ENCODE measurements at regions not wholly inside any gene's neighbourhood (a gene's known extent, or its start where the extent isn't known, plus 50 kb on each side); places are given as distances from the start of the nearest gene placed in this dataset.

GRCh38 chr10:78618050-78618449 lies 450.7 kb upstream of the ZMIZ1 start:
- H3K27ac Mint-ChIP-seq, result no peak overlapping the region
- CTCF ChIA-PET, result interaction anchor here (0.7 to 1.2 kb wide), 2 partner anchors 23 to 48 kb away, joined by 3 read pairs; no protein-coding TSS in a partner anchor

GRCh38 chr10:78619115-78619851 lies 449.5 kb upstream of the ZMIZ1 start:
- intact Hi-C loops (cut with DNase I, micrococcal nuclease), result no loop called here
- H3K27ac Mint-ChIP-seq, result no peak overlapping the region
- CTCF ChIA-PET, result no interaction called here
- H3K9me3 Mint-ChIP-seq (ENCODE audit: low read depth), result no peaks in the 10 kb centered on the region
- no peaks in the 10 kb centered on the region for H3K36me3 Mint-ChIP-seq (ENCODE audit: low read depth)
- peaks cover 12% of the 10 kb centered on the region for H3K27me3 Mint-ChIP-seq
- H3K4me3 Mint-ChIP-seq, result no peak overlapping the region
- ATAC-seq (no peak), DNase-seq (no peak)
- peaks cover 3% of the 10 kb centered on the region for H3K4me1 Mint-ChIP-seq
- POLR2A ChIA-PET, result no interaction called here

More at GRCh38 chr10:78618050-78618449, 450.7 kb upstream of the ZMIZ1 start:
- Mint-ChIP-seq H3K9me3 (ENCODE audit: low read depth) (no peaks in the 10 kb centered on the region), H3K36me3 (ENCODE audit: low read depth) (no peaks in the 10 kb centered on the region), H3K4me3 (no peak overlapping the region), H3K4me1 (no peaks in the 10 kb centered on the region), H3K27me3 (peaks cover 12% of the 10 kb centered on the region)
- POLR2A ChIA-PET, result no interaction called here
- DNase-seq (no peak), ATAC-seq (no peak)
- intact Hi-C loops (cut with DNase I, micrococcal nuclease), result no loop called here

- no peak overlapping the region for H3K27ac Mint-ChIP-seq
- ATAC-seq (no peak), DNase-seq (no peak)
- intact Hi-C loops (cut with DNase I, micrococcal nuclease), result no loop called here
- H3K4me3 Mint-ChIP-seq, result no peak overlapping the region
- no peaks in the 10 kb centered on the region for H3K9me3 Mint-ChIP-seq (ENCODE audit: low read depth)
- H3K36me3 Mint-ChIP-seq (ENCODE audit: low read depth), result no peaks in the 10 kb centered on the region
- CTCF ChIA-PET, result no interaction called here
- H3K27me3 Mint-ChIP-seq, result peaks cover 12% of the 10 kb centered on the region
- POLR2A ChIA-PET, result no interaction called here
- peaks cover 4% of the 10 kb centered on the region for H3K4me1 Mint-ChIP-seq
Measured at GRCh38 chr10:78619896-78620295, 448.9 kb upstream of the ZMIZ1 start.

- intact Hi-C loops (cut with DNase I, micrococcal nuclease), result no loop called here
- Mint-ChIP-seq H3K27me3 (peaks cover 7% of the 10 kb centered on the region), H3K4me1 (peaks cover 4% of the 10 kb centered on the region), H3K27ac (no peak overlapping the region), H3K4me3 (no peak overlapping the region), H3K9me3 (ENCODE audit: low read depth) (no peaks in the 10 kb centered on the region), H3K36me3 (ENCODE audit: low read depth) (no peaks in the 10 kb centered on the region)
- ChIA-PET POLR2A (no interaction called here), CTCF (interaction anchor here (0.9 kb wide), 1 partner anchor 37 kb away, joined by 3 read pairs; no protein-coding TSS in a partner anchor)
- DNase-seq (no peak), ATAC-seq (no peak)
Measured at GRCh38 chr10:78620985-78621799, 447.6 kb upstream of the ZMIZ1 start.

GRCh38 chr10:78623578-78624215 lies 445.1 kb upstream of the ZMIZ1 start:
- ChIA-PET POLR2A (interaction anchor here (0.9 kb wide), 1 partner anchor 663 kb away, joined by 4 read pairs; no protein-coding TSS in a partner anchor), CTCF (no interaction called here)
- Mint-ChIP-seq H3K4me3 (no peak overlapping the region), H3K27me3 (peaks cover 2% of the 10 kb centered on the region), H3K27ac (no peak overlapping the region), H3K9me3 (ENCODE audit: low read depth) (no peaks in the 10 kb centered on the region), H3K36me3 (ENCODE audit: low read depth) (no peaks in the 10 kb centered on the region), H3K4me1 (peaks cover 4% of the 10 kb centered on the region)
- DNase-seq, result peak; percentile 29
- intact Hi-C loops (cut with DNase I, micrococcal nuclease), result no loop called here
- peak; percentile 95 for ATAC-seq

GRCh38 chr10:78624791-78625190 lies 444.0 kb upstream of the ZMIZ1 start:
- ChIA-PET POLR2A (no interaction called here), CTCF (interaction anchor here (0.7 kb wide), 1 partner anchor 40 kb away, joined by 3 read pairs; no protein-coding TSS in a partner anchor)
- ATAC-seq (no peak), DNase-seq (no peak)
- Mint-ChIP-seq H3K4me1 (peaks cover 4% of the 10 kb centered on the region), H3K4me3 (no peak overlapping the region), H3K36me3 (ENCODE audit: low read depth) (no peaks in the 10 kb centered on the region), H3K27me3 (peaks cover 2% of the 10 kb centered on the region), H3K27ac (no peak overlapping the region), H3K9me3 (ENCODE audit: low read depth) (no peaks in the 10 kb centered on the region)
- intact Hi-C loops (cut with DNase I, micrococcal nuclease), result no loop called here

GRCh38 chr10:78626471-78626870 lies 442.3 kb upstream of the ZMIZ1 start:
- Mint-ChIP-seq H3K27ac (no peak overlapping the region), H3K4me1 (peaks cover 9% of the 10 kb centered on the region), H3K4me3 (no peak overlapping the region), H3K27me3 (peaks cover 2% of the 10 kb centered on the region), H3K9me3 (ENCODE audit: low read depth) (no peaks in the 10 kb centered on the region), H3K36me3 (ENCODE audit: low read depth) (no peaks in the 10 kb centered on the region)
- DNase-seq (no peak), ATAC-seq (no peak)
- ChIA-PET POLR2A (no interaction called here), CTCF (interaction anchor here (0.6 kb wide), 1 partner anchor 131 kb away, joined by 3 read pairs; no protein-coding TSS in a partner anchor)
- intact Hi-C loops (cut with DNase I, micrococcal nuclease), result no loop called here

GRCh38 chr10:78627254-78627795 lies 441.4 kb upstream of the ZMIZ1 start:
- CTCF ChIA-PET, result no interaction called here
- intact Hi-C loops (cut with DNase I, micrococcal nuclease), result no loop called here

GRCh38 chr10:78628976-78629375 lies 439.8 kb upstream of the ZMIZ1 start:
- no peak for DNase-seq
- peaks cover 9% of the 10 kb centered on the region for H3K4me1 Mint-ChIP-seq
- no peak overlapping the region for H3K4me3 Mint-ChIP-seq
- ChIA-PET POLR2A (no interaction called here), CTCF (interaction anchor here (0.7 kb wide), 1 partner anchor 86 kb away, joined by 3 read pairs; no protein-coding TSS in a partner anchor)
- H3K27ac Mint-ChIP-seq, result no peak overlapping the region
- H3K27me3 Mint-ChIP-seq, result no peaks in the 10 kb centered on the region
- ATAC-seq, result no peak
- H3K9me3 Mint-ChIP-seq (ENCODE audit: low read depth), result no peaks in the 10 kb centered on the region
- H3K36me3 Mint-ChIP-seq (ENCODE audit: low read depth), result no peaks in the 10 kb centered on the region
- intact Hi-C loops (cut with DNase I, micrococcal nuclease), result no loop called here

More at GRCh38 chr10:78627254-78627795, 441.4 kb upstream of the ZMIZ1 start:
- no peaks in the 10 kb centered on the region for H3K36me3 Mint-ChIP-seq (ENCODE audit: low read depth)
- ATAC-seq (no peak), DNase-seq (no peak)
- H3K27ac Mint-ChIP-seq, result no peak overlapping the region
- no peak overlapping the region for H3K4me3 Mint-ChIP-seq
- H3K9me3 Mint-ChIP-seq (ENCODE audit: low read depth), result no peaks in the 10 kb centered on the region
- POLR2A ChIA-PET, result no interaction called here
- H3K27me3 Mint-ChIP-seq, result peaks cover 2% of the 10 kb centered on the region
- peaks cover 9% of the 10 kb centered on the region for H3K4me1 Mint-ChIP-seq

- DNase-seq (no peak), ATAC-seq (no peak)
- Mint-ChIP-seq H3K36me3 (ENCODE audit: low read depth) (no peaks in the 10 kb centered on the region), H3K4me1 (peaks cover 6% of the 10 kb centered on the region), H3K9me3 (ENCODE audit: low read depth) (no peaks in the 10 kb centered on the region), H3K27me3 (peaks cover 4% of the 10 kb centered on the region), H3K27ac (no peak overlapping the region), H3K4me3 (no peak overlapping the region)
- ChIA-PET CTCF (interaction anchor here (0.7 kb wide), 1 partner anchor 87 kb away, joined by 3 read pairs; no protein-coding TSS in a partner anchor), POLR2A (no interaction called here)
- intact Hi-C loops (cut with DNase I, micrococcal nuclease), result no loop called here
Measured at GRCh38 chr10:78629773-78630172, 439.0 kb upstream of the ZMIZ1 start.

Data from activated CD4-positive, alpha-beta T cell treated with anti-CD3 and anti-CD28 coated beads for 36 hours (primary cell).